Kidney (tissue), 13 donors: ENCODE measurements at regions not wholly inside any gene's neighbourhood (a gene's known extent, or its start where the extent isn't known, plus 50 kb on each side); places are given as distances from the start of the nearest gene placed in this dataset.
A peak's percentile ranks its signal among the peaks of the same experiment; 100 is the strongest.

Experiments used
- DNase-seq, 5 donors: peaks; one replicate each; pipeline ENCODE4 v3.0.0-alpha.2; 2013 to 2020
- FAIRE-seq: peaks from 2 replicates; lab custom pipeline; 2012; peaks lifted over from hg19 to GRCh38; lab: Jason Lieb, UNC
- H3K27ac ChIP-seq, 2 donors: one replicate each; pipeline ENCODE4 v1.7.0; 2013; ENCODE audit warnings: low read depth in 2 of 2, low read length in 2 of 2, inconsistent platforms in 1 of 2
- H3K27me3 ChIP-seq: one replicate; pipeline ENCODE4 v1.7.1; 2013; ENCODE audit warnings: low read length, inconsistent platforms; ENCODE audit not compliant: control insufficient read depth, insufficient read depth
- H3K36me3 ChIP-seq, 3 donors: one replicate each; pipeline versions ENCODE4 v1.7.0 to v1.7.1; 2013; ENCODE audit warnings: low read length in 3 of 3, control low read depth in 1 of 3, inconsistent platforms in 1 of 3; ENCODE audit not compliant: insufficient read depth in 3 of 3, control insufficient read depth in 2 of 3
- H3K4me1 ChIP-seq, 3 donors: one replicate each; pipeline versions ENCODE4 v1.7.0 to v1.7.1; 2013; ENCODE audit warnings: low read length in 3 of 3, inconsistent platforms in 1 of 3, low read depth in 1 of 3; ENCODE audit not compliant: control insufficient read depth in 2 of 3, insufficient read depth in 2 of 3
- H3K4me3 ChIP-seq, 3 donors: one replicate each; pipeline versions ENCODE4 v1.7.0 to v1.8.1; 2013; ENCODE audit warnings: low read length in 3 of 3, control low read depth in 1 of 3, inconsistent platforms in 1 of 3
- H3K9ac ChIP-seq, 3 donors: one replicate each; pipeline versions ENCODE4 v1.7.0 to v1.7.1; 2013; ENCODE audit warnings: low read length in 3 of 3, control low read depth in 1 of 3, inconsistent platforms in 1 of 3
- H3K9me3 ChIP-seq, 3 donors: one replicate each; pipeline versions ENCODE4 v1.7.0 to v1.7.1; 2013; ENCODE audit warnings: low read length in 3 of 3, control low read depth in 1 of 3, inconsistent platforms in 1 of 3; ENCODE audit not compliant: control insufficient read depth in 2 of 3, insufficient read depth in 1 of 3
- CTCF ChIP-seq: IDR thresholded peaks from 3 replicates; pipeline ENCODE4 v1.5.1; 2012; ENCODE audit warnings: mild to moderate bottlenecking, moderate library complexity, borderline replicate concordance; ENCODE audit not compliant: insufficient read depth; ENCODE audit errors: extremely low read depth
- intact Hi-C: fragments of 100-400 bp; cut with DNase I; formaldehyde crosslinking; loops from one replicate; pipeline ENCODE4 v1.11.1; 2022
- donor health status: control.
- donor health status: control.
- donor health status: control.
- donor health status: control.
- donor health status: control.
- donor health status: DM: yes; HTN: yes; CAD: no.
- donor health status: Normal renal cell carcinoma (clear cell type).

DNA sequence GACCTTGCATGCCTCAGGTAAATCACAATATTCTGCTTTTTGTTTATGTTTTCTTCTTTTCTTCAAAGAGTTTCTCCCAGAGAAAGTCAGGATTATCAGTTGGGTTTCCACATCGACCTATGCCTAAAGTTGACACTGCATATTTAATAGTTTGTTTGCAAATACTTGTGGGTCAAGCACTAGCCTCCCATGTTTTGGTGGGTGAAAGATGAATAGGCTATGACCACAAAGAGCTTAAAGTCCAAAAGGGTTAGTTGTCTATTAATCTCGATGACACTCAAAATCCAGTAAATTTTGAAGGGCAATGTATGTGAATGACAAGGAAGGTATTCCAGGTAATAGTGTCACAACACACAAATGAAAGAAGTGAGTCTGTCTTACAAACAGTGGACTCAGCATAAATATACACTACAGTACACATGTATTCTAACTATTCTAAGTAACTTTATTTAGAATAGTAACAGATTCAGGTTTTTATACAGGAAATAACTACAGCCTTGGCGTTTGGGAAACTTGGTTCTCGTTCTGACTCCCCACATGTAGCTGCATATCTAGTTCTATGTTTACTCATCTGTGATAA lies 667.1 kb downstream of the PCDH17 start:
- H3K27me3 ChIP-seq = no peaks in the 10 kb centered on the region
- H3K27ac ChIP-seq = no peak overlapping the region
- intact Hi-C loops = no loop called here
- H3K36me3 ChIP-seq = no peaks in the 10 kb centered on the region
- H3K9ac ChIP-seq = no peak overlapping the region
- no peak for DNase-seq
- no peaks in the 10 kb centered on the region for H3K4me1 ChIP-seq
- TF ChIP-seq CTCF = no peak
- no peak overlapping the region for H3K4me3 ChIP-seq
- no peaks in the 10 kb centered on the region for H3K9me3 ChIP-seq
- no peak for FAIRE-seq

DNA sequence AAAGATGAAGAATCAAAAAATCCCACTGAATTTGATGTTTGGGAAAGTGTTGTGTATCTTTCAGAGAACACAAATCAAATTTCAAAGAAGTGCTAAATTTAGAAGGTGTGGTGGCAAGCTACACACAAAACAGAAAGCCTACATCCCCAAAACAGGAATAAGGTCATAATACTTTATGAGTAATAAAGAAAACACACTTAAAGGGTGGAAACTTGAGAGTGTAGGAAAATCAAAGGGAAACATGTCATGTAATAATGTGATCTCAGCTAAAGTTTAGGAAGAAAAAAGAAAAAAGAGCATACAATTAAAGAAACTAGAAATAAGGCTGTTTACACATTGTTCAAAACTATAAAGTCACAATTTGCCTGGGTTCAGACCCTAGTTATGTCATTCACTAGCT lies 668.7 kb downstream of the PCDH17 start:
- no peak for FAIRE-seq
- intact Hi-C loops = no loop called here
- no peak overlapping the region for H3K27ac ChIP-seq

GRCh38 chr13:58300974-58301681 lies 669.6 kb downstream of the PCDH17 start:
- no peak for TF ChIP-seq CTCF
- Histone ChIP-seq H3K36me3 (no peaks in the 10 kb centered on the region), H3K27me3 (no peaks in the 10 kb centered on the region), H3K4me1 (no peaks in the 10 kb centered on the region), H3K9me3 (no peaks in the 10 kb centered on the region), H3K27ac (no peak overlapping the region), H3K4me3 (no peak overlapping the region), H3K9ac (no peak overlapping the region)
- intact Hi-C loops = no loop called here
- no peak for FAIRE-seq
- peak in 1 of 5 donors; percentile 4 for DNase-seq

More for the DNA sequence above, 668.7 kb downstream of the PCDH17 start:
- DNase-seq = no peak
- Histone ChIP-seq H3K4me1 (no peaks in the 10 kb centered on the region), H3K4me3 (no peak overlapping the region), H3K36me3 (no peaks in the 10 kb centered on the region), H3K27me3 (no peaks in the 10 kb centered on the region), H3K9ac (no peak overlapping the region), H3K9me3 (no peaks in the 10 kb centered on the region)
- TF ChIP-seq CTCF = no peak
